GM06990 (cell line): ENCODE measurements at regions not wholly inside any gene's neighbourhood (a gene's known extent, or its start where the extent isn't known, plus 50 kb on each side); places are given as distances from the start of the nearest gene placed in this dataset.

Source experiments
- DNase-seq: peaks from one replicate; pipeline ENCODE4 v3.0.0-alpha.2; 2011; ENCODE audit not compliant: insufficient read length; ENCODE audit errors: extremely low read depth
- H3K27me3 ChIP-seq: replicated peaks from 2 replicates; pipeline ENCODE4 v1.6.0; 2011; ENCODE audit warnings: low read length; ENCODE audit not compliant: control insufficient read depth, insufficient read depth
- H3K36me3 ChIP-seq: 2 replicates; pipeline ENCODE4 v1.5.1; 2011; ENCODE audit warnings: low read length; ENCODE audit not compliant: control insufficient read depth, insufficient read depth
- H3K4me3 ChIP-seq: replicated peaks from 2 replicates; pipeline ENCODE4 v1.5.1; 2011; ENCODE audit warnings: low read depth, mild to moderate bottlenecking, control low read depth, low read length
- TF ChIP-seq, protein P1 (sequence below): IDR thresholded peaks from 2 replicates; pipeline ENCODE4 v1.5.1; 2011; ENCODE audit warnings: low read length, control low read depth, mild to moderate bottlenecking, inconsistent platforms; ENCODE audit not compliant: insufficient read depth, poor library complexity, severe bottlenecking

DNA sequence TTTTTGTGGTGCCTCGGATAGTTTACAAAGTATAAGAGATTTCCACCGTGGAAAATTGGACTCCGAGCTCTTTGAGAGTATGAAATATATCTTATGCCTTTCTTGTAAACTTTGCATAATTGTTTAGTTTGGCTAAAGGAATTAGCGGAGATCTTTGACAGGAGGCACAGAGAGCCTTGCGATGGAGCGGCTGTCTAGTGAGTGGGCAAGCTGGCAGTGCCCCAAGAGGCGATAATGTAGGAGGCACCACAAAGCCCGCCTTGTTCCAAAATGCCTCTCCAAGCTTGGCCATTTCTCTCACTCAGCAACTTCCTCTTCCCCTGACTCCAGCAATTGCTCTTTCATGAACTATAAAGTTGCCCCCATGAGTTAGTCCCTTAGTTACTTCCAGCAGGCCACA is 270.1 kb upstream of the PRICKLE1 start:
- no peak for DNase-seq
- no peaks in the 10 kb centered on the region for H3K27me3 ChIP-seq
- TF ChIP-seq, protein P1, sequence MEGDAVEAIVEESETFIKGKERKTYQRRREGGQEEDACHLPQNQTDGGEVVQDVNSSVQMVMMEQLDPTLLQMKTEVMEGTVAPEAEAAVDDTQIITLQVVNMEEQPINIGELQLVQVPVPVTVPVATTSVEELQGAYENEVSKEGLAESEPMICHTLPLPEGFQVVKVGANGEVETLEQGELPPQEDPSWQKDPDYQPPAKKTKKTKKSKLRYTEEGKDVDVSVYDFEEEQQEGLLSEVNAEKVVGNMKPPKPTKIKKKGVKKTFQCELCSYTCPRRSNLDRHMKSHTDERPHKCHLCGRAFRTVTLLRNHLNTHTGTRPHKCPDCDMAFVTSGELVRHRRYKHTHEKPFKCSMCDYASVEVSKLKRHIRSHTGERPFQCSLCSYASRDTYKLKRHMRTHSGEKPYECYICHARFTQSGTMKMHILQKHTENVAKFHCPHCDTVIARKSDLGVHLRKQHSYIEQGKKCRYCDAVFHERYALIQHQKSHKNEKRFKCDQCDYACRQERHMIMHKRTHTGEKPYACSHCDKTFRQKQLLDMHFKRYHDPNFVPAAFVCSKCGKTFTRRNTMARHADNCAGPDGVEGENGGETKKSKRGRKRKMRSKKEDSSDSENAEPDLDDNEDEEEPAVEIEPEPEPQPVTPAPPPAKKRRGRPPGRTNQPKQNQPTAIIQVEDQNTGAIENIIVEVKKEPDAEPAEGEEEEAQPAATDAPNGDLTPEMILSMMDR: no peak
- no peaks in the 10 kb centered on the region for H3K36me3 ChIP-seq
- no peak overlapping the region for H3K4me3 ChIP-seq

DNA sequence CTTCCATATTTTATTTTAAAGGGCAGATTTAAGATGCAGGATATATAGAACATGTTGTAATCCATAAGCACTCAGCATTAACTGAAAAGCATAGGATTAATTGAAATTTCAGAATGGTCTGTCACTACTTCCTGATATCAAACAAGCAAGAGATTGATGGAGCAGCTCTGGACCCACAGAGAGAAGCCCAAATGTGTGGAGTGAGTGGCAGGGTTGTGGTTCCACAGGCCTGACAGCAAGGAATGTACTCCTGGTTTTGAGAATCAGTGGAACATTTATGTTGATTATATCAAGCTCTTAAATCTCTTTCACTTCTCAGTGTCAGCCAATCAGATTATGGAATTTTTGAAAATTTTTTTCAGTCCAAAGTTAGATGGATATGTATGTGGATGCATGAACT is 267.6 kb upstream of the PRICKLE1 start:
- TF ChIP-seq, protein P1: no peak
- H3K36me3 ChIP-seq: no peaks in the 10 kb centered on the region
- H3K4me3 ChIP-seq: no peak overlapping the region
- DNase-seq: no peak
- H3K27me3 ChIP-seq: no peaks in the 10 kb centered on the region

DNA sequence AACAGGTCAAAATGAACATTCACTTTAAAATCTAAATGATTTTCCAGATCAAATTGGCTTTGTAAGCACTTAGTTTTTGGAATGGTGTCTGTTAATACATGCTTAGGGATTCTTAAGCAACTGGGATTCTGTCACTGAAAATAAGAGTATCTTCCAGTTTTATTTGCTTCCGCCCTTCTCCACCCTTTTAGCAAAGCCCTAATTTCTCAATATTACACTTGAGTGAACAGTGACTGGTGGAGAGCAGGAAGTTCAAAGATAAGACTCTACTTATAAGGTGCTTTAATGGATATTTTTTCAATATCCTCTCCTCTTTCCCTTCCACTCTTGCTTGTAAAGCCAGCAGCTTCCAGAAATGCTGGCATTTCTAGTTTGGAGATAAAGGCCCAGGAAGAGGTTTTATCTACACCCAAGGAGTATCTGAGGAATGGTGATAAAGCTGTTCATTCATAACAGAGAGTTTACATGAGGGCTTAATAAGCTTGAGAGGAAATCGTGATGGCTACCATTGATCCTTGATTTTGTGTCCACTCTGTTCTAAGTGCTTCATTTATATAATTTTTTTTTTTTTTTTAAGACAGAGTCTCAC is 265.9 kb upstream of the PRICKLE1 start:
- TF ChIP-seq, protein P1: no peak
- no peak for DNase-seq
- Histone ChIP-seq H3K4me3 (no peak overlapping the region), H3K27me3 (no peaks in the 10 kb centered on the region), H3K36me3 (no peaks in the 10 kb centered on the region)

DNA sequence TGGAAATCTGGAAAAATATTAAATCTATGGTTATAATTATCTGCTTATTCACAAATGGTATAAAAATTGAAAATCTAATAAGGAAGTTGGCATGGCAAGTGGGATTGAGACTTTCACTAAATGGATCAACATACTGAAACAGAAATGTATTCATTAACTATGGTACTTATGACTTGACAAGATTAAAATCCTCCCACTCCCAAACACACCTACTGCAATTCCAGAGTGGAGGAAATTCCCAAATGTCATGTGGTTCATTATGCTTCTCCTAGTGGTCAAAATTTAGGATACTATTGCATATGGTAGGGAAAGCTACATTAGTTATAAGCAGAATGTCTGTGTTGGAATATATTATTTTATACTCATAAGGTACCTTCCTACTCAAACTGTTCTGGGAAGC is 265.3 kb upstream of the PRICKLE1 start:
- H3K27me3 ChIP-seq: no peaks in the 10 kb centered on the region
- DNase-seq: no peak
- H3K4me3 ChIP-seq: no peak overlapping the region
- TF ChIP-seq, protein P1: no peak
- no peaks in the 10 kb centered on the region for H3K36me3 ChIP-seq

DNA sequence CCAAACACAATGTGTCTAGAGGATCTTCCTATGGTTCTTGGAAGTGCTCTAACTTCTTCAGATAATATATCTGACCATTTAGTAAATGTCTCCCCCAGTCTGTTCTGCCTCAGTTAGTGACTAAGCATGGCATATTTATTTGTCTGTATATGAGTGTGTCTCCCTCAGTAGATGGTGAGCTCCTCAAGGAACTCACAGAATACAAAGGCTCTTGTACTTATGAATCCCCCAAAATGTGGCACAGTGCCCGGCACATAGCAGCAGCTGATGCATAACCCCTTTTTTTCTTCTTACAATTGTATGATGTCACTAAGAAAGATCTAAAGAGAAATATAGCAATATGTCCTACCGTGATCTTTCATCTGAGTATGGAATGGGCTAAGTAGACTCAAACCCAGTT is 264.7 kb upstream of the PRICKLE1 start:
- H3K4me3 ChIP-seq: no peak overlapping the region
- TF ChIP-seq, protein P1: no peak
- H3K36me3 ChIP-seq: no peaks in the 10 kb centered on the region
- no peak for DNase-seq
- H3K27me3 ChIP-seq: no peaks in the 10 kb centered on the region
